ENCODE measurements at regions not wholly inside any gene's neighbourhood (a gene's known extent, or its start where the extent isn't known, plus 50 kb on each side); places are given as distances from the start of the nearest gene placed in this dataset.

DNA sequence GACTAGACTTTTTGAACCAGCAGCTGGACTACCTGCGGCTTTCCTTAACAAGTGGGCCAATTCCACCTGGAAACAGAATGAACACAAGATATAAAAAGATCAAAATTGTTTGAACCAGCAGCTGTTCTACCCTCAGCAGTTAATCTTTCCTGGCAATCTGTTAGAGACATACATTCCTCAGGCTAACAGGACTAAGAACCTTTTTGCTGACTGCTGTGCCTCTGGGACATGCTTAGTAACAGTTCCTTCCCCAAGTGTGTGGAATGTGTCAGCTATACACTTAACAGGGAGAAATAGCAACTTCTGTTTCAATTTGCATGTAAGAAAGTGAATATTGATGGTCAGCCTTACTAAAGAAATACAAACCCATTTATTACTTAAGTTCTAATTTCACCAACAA, 554.4 kb downstream of the ARAP2 start:
- TF ChIP-seq, protein P1, sequence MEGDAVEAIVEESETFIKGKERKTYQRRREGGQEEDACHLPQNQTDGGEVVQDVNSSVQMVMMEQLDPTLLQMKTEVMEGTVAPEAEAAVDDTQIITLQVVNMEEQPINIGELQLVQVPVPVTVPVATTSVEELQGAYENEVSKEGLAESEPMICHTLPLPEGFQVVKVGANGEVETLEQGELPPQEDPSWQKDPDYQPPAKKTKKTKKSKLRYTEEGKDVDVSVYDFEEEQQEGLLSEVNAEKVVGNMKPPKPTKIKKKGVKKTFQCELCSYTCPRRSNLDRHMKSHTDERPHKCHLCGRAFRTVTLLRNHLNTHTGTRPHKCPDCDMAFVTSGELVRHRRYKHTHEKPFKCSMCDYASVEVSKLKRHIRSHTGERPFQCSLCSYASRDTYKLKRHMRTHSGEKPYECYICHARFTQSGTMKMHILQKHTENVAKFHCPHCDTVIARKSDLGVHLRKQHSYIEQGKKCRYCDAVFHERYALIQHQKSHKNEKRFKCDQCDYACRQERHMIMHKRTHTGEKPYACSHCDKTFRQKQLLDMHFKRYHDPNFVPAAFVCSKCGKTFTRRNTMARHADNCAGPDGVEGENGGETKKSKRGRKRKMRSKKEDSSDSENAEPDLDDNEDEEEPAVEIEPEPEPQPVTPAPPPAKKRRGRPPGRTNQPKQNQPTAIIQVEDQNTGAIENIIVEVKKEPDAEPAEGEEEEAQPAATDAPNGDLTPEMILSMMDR (conservative IDR thresholded peaks at IDR 0.05; ENCODE audit: low read length): no peak
- DNase-seq (ENCODE audit: low read depth): no peak
- H3K4me3 ChIP-seq (ENCODE audit: low read length): no peak overlapping the region

DNA sequence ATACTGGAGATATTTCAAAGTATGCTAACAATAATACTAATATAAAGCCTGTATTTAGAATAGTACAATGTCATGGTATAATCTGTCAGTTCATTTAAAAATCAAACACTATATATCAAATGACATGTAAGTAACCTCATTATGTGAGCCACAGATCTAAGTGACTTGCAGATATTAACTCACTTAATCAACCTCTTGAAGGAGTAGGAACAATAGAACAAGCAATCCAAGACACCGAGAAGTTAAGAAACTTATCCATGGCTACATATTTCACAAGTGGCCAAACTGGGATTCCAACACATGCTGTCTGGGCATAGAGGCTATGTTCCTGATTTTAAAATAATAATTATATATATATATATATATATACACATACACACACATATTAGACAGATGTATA, 554.0 kb downstream of the ARAP2 start:
- TF ChIP-seq, protein P1 (conservative IDR thresholded peaks at IDR 0.05; ENCODE audit: low read length): no peak
- no peak for DNase-seq (ENCODE audit: low read depth)
- H3K4me3 ChIP-seq (ENCODE audit: low read length): no peak overlapping the region

DNA sequence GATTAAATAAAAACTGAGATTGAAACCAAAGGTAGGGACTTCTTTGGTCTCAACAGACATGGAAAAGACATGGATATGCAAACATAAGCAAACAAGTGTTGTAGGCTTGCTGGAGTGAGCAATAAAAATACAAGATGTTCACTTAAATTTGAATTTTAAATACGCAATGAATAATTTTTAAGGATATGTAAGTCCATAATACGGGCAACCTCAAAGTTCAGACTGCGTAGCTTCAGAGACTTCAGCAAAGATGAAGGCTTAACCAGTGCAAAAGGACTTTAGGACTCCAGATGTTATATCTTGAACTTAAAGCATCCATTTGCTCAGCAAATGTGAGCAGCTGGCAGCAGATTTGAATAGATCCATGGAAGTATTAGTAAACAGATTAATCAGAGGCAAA, 549.3 kb downstream of the ARAP2 start:
- H3K4me3 ChIP-seq (ENCODE audit: low read length): no peak overlapping the region
- DNase-seq (ENCODE audit: low read depth): no peak
- TF ChIP-seq, protein P1 (conservative IDR thresholded peaks at IDR 0.05; ENCODE audit: low read length): no peak

DNA sequence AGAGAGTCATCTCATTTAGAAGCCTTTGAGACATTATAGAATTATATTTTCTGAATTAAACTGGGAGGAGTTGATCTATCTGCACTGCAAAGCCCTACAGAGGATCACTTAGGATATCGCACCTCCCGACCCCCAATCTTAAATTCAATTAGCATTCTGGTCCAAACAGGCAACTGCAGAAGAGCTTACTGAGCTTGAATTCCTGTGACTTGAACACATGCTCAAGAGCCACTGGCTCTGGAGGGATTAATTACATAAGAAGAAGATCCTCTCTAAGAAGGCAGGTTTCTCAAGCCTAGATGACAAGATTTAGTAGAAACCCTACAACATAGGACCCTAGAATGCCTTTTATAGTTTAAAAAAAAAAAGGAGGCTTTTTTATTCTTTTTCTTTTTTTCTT, 548.9 kb downstream of the ARAP2 start:
- TF ChIP-seq, protein P1 (conservative IDR thresholded peaks at IDR 0.05; ENCODE audit: low read length): no peak
- no peak overlapping the region for H3K4me3 ChIP-seq (ENCODE audit: low read length)
- DNase-seq (ENCODE audit: low read depth): no peak

DNA sequence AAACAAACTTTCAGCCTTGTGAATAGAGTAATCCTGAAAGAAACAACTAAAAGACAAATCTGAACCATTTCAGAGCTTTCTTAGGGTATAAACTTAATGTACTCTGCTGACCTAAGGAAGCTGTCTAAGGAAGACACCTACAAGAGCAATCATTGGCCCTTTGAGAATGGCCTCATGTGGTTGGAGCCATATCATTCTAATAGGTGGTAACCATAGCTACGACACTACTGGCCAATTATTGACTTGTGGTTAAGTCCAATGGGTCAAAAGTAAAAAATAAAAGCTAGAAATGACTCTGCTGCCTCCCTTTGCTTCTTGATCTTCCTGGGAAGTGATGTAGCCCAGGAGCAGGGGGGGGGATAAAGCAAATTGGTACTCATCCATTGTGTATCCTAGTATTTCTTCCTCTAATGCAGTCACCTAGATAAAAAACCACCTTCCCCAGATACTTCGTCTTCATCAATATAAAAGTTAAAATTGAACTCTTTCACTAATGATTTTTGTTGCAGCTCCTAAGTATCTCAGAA, 547.0 kb downstream of the ARAP2 start:
- TF ChIP-seq, protein P1 (conservative IDR thresholded peaks at IDR 0.05; ENCODE audit: low read length): no peak
- no peak for DNase-seq (ENCODE audit: low read depth)
- H3K4me3 ChIP-seq (ENCODE audit: low read length): no peak overlapping the region

DNA sequence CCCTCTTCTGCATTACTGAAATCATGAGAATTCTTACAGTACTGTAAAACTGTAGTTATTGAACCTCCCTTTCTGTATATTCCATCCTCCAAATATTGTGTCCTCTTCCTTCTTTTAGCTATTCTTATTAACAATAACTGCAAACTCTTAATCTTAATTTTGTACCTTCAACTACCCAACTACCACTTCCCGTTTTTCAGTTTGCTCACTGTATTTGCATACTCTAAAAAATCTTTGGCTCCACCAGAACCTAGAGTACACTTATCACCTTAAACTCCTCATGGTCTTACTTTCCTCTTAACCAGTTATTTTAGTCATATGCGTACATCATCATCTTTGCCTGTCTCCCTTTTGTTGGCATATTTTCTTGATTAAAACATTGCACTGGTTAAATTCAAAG, 543.7 kb downstream of the ARAP2 start:
- H3K4me3 ChIP-seq (ENCODE audit: low read length): no peak overlapping the region
- no peak for DNase-seq (ENCODE audit: low read depth)
- TF ChIP-seq, protein P1 (conservative IDR thresholded peaks at IDR 0.05; ENCODE audit: low read length): no peak

DNA sequence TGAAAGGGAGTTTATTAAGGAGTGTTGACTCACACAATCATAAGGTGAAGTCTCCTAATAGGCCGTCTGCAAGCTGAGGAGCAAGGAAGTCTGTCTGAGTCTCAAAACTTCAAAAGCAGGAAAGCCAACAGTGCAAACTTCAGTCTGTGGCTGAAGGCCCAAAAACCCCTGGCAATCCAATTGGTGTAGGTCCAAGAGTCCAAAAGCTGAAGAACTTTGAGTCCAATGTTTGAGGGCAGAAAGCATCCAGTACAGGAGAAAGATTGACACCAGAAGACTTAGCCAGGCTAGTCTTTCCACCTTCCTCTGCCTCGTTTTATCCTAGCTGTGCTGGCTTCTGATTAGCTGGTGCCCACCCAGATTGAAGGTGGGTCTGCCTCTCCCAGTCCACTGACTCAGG, 535.2 kb downstream of the ARAP2 start:
- TF ChIP-seq, protein P1 (conservative IDR thresholded peaks at IDR 0.05; ENCODE audit: low read length): no peak
- no peak overlapping the region for H3K4me3 ChIP-seq (ENCODE audit: low read length)
- no peak for DNase-seq (ENCODE audit: low read depth)
